M059J (cell line): ENCODE measurements at regions not wholly inside any gene's neighbourhood (a gene's known extent, or its start where the extent isn't known, plus 50 kb on each side); places are given as distances from the start of the nearest gene placed in this dataset.

Source experiments
- DNase-seq: peaks from one replicate; pipeline ENCODE4 v3.0.0-alpha.2; 2012; ENCODE audit warnings: low read depth

- no peak for DNase-seq
These were observed 55.4 kb downstream of the ZCCHC12 start for GRCh38 chrX:118878977-118879376.

- no peak for DNase-seq
These were observed 56.0 kb downstream of the ZCCHC12 start for GRCh38 chrX:118879586-118879985.

GRCh38 chrX:118883994-118884393 lies 60.4 kb downstream of the ZCCHC12 start:
- no peak for DNase-seq

- peak; percentile 92 for DNase-seq
These were observed 61.0 kb downstream of the ZCCHC12 start for GRCh38 chrX:118884552-118885138.

- no peak for DNase-seq
These were observed 70.3 kb downstream of the ZCCHC12 start for GRCh38 chrX:118893923-118894322.

- no peak for DNase-seq
These were observed 72.4 kb upstream of the LONRF3 start for GRCh38 chrX:118901991-118902390.

- DNase-seq, result no peak
These were observed 70.2 kb upstream of the LONRF3 start for GRCh38 chrX:118904218-118904617.

- no peak for DNase-seq
These were observed 69.8 kb upstream of the LONRF3 start for GRCh38 chrX:118904664-118905063.
